Breast epithelium (tissue), 3 donors: ENCODE measurements at regions not wholly inside any gene's neighbourhood (a gene's known extent, or its start where the extent isn't known, plus 50 kb on each side); places are given as distances from the start of the nearest gene placed in this dataset.

ENCODE experiments used
- POLR2AphosphoS5 ChIP-seq, 3 donors: sonication (generic); formaldehyde crosslinking; IDR thresholded peaks; one replicate each; pipeline ENCODE4 v1.6.1; 2017; ENCODE audit warnings: antibody characterized with exemption in 3 of 3
- TF ChIP-seq, protein P1 (sequence below), 3 donors: fragments of 450-650 bp; IDR thresholded peaks; one replicate each; pipeline ENCODE4 v1.5.1; 2016 to 2017; ENCODE audit warnings: antibody characterized with exemption in 3 of 3, mild to moderate bottlenecking in 3 of 3, moderate library complexity in 3 of 3

- TF ChIP-seq, protein P1, sequence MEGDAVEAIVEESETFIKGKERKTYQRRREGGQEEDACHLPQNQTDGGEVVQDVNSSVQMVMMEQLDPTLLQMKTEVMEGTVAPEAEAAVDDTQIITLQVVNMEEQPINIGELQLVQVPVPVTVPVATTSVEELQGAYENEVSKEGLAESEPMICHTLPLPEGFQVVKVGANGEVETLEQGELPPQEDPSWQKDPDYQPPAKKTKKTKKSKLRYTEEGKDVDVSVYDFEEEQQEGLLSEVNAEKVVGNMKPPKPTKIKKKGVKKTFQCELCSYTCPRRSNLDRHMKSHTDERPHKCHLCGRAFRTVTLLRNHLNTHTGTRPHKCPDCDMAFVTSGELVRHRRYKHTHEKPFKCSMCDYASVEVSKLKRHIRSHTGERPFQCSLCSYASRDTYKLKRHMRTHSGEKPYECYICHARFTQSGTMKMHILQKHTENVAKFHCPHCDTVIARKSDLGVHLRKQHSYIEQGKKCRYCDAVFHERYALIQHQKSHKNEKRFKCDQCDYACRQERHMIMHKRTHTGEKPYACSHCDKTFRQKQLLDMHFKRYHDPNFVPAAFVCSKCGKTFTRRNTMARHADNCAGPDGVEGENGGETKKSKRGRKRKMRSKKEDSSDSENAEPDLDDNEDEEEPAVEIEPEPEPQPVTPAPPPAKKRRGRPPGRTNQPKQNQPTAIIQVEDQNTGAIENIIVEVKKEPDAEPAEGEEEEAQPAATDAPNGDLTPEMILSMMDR (IDR thresholded peaks at IDR 0.05): no peak
- no peak for TF ChIP-seq POLR2AphosphoS5 (IDR thresholded peaks at IDR 0.05)
Measured at GRCh38 chr2:234816491-234816890, 135.3 kb upstream of the SH3BP4 start.
